GM21390 (cell line): ENCODE measurements at regions not wholly inside any gene's neighbourhood (a gene's known extent, or its start where the extent isn't known, plus 50 kb on each side); places are given as distances from the start of the nearest gene placed in this dataset.
A peak's percentile ranks its signal among the peaks of the same experiment; 100 is the strongest.
"Not testable (repeated sequence)": the region's sequence is repeated elsewhere in the genome, so short reads cannot be mapped to it uniquely, and the experiment has no call there.

Experiments used
- ATAC-seq: cut with Tn5 transposase; IDR thresholded peaks from one replicate; pipeline ENCODE4 v1.9.1; 2021; ENCODE audit not compliant: unreplicated experiment

- no peak for ATAC-seq
Observed at GRCh38 chr3:130569461-130570365, 52.7 kb downstream of the COL6A6 start.

GRCh38 chr3:130572769-130573168 is 55.8 kb downstream of the COL6A6 start:
- no peak for ATAC-seq

GRCh38 chr3:130576375-130577266 is 59.6 kb downstream of the COL6A6 start:
- no peak for ATAC-seq

GRCh38 chr3:130582457-130583153 is 65.6 kb downstream of the COL6A6 start:
- ATAC-seq: peak; percentile 92

- not testable (repeated sequence) for ATAC-seq
Observed at GRCh38 chr3:130594749-130595148, 77.8 kb downstream of the COL6A6 start.

- ATAC-seq: no peak
Observed at GRCh38 chr3:130596484-130596883, 79.5 kb downstream of the COL6A6 start.

- no peak for ATAC-seq
Observed at GRCh38 chr3:130601442-130601971, 84.5 kb downstream of the COL6A6 start.

- no peak for ATAC-seq
Observed at GRCh38 chr3:130604806-130605205, 87.8 kb downstream of the COL6A6 start.

GRCh38 chr3:130606336-130606735 is 89.4 kb downstream of the COL6A6 start:
- ATAC-seq: no peak

GRCh38 chr3:130607553-130608154 is 90.7 kb downstream of the COL6A6 start:
- ATAC-seq: no peak

GRCh38 chr3:130609166-130609979 is 92.4 kb downstream of the COL6A6 start:
- no peak for ATAC-seq

- no peak for ATAC-seq
Observed at GRCh38 chr3:130619196-130619595, 102.2 kb downstream of the COL6A6 start.

- no peak for ATAC-seq
Observed at GRCh38 chr3:130621824-130622223, 104.8 kb downstream of the COL6A6 start.

GRCh38 chr3:130626049-130626448 is 109.1 kb downstream of the COL6A6 start:
- no peak for ATAC-seq

GRCh38 chr3:130627143-130627855 is 110.3 kb downstream of the COL6A6 start:
- ATAC-seq: no peak

GRCh38 chr3:130627882-130628281 is 110.9 kb downstream of the COL6A6 start:
- ATAC-seq: no peak
